Astrocyte (in vitro differentiated cells and primary cell): ENCODE measurements at regions not wholly inside any gene's neighbourhood (a gene's known extent, or its start where the extent isn't known, plus 50 kb on each side); places are given as distances from the start of the nearest gene placed in this dataset.

Experiments
- DNase-seq: peaks from one replicate; pipeline ENCODE4 v3.0.0-alpha.2; 2010; ENCODE audit warnings: low read depth
- FAIRE-seq: peaks from 2 replicates; lab custom pipeline; 2011; peaks lifted over from hg19 to GRCh38; lab: Jason Lieb, UNC
- H2AFZ ChIP-seq: 2 replicates; pipeline ENCODE4 v1.6.0; 2012; ENCODE audit warnings: low read depth, low read length, inconsistent platforms
- H3K27ac ChIP-seq: 2 replicates; pipeline ENCODE4 v1.5.1; 2011; ENCODE audit warnings: low read depth, low read length, inconsistent platforms
- H3K27me3 ChIP-seq: 2 replicates; pipeline ENCODE4 v1.6.0; 2011; ENCODE audit warnings: low read length, inconsistent platforms; ENCODE audit not compliant: insufficient read depth
- H3K36me3 ChIP-seq: 2 replicates; pipeline ENCODE4 v1.5.1; 2011; ENCODE audit warnings: low read length, inconsistent platforms; ENCODE audit not compliant: insufficient read depth
- H3K4me1 ChIP-seq: 2 replicates; pipeline ENCODE4 v1.5.1; 2011; ENCODE audit warnings: low read length, inconsistent platforms; ENCODE audit not compliant: insufficient read depth
- H3K4me2 ChIP-seq: 2 replicates; pipeline ENCODE4 v1.6.0; 2012; ENCODE audit warnings: low read length, inconsistent platforms
- H3K4me3 ChIP-seq: 2 replicates; pipeline ENCODE4 v1.5.1; 2011; ENCODE audit warnings: low read depth, mild to moderate bottlenecking, low read length, inconsistent platforms; ENCODE audit not compliant: insufficient read depth
- H3K79me2 ChIP-seq: 2 replicates; pipeline ENCODE4 v1.6.0; 2012; ENCODE audit warnings: mild to moderate bottlenecking, low read length, inconsistent platforms; ENCODE audit not compliant: insufficient read depth
- H3K9ac ChIP-seq: 2 replicates; pipeline ENCODE4 v1.6.0; 2012; ENCODE audit warnings: mild to moderate bottlenecking, low read length, inconsistent platforms
- H3K9me3 ChIP-seq: 2 replicates; pipeline ENCODE4 v1.5.1; 2012; ENCODE audit warnings: low read depth, mild to moderate bottlenecking, low read length, inconsistent platforms; ENCODE audit not compliant: insufficient read depth
- H4K20me1 ChIP-seq: 2 replicates; pipeline ENCODE4 v1.6.0; 2012; ENCODE audit warnings: low read length, inconsistent platforms; ENCODE audit not compliant: insufficient read depth
- H3K27ac Mint-ChIP-seq: one replicate; pipeline ENCODE4 v1.8.0; 2021; ENCODE audit warnings: mild to moderate bottlenecking, mixed read lengths; ENCODE audit not compliant: unreplicated experiment
- H3K27me3 Mint-ChIP-seq: one replicate; pipeline ENCODE4 v1.8.0; 2021; ENCODE audit warnings: low read depth, mixed read lengths; ENCODE audit not compliant: unreplicated experiment
- H3K36me3 Mint-ChIP-seq: one replicate; pipeline ENCODE4 v1.8.0; 2021; ENCODE audit warnings: low read depth, mixed read lengths; ENCODE audit not compliant: unreplicated experiment
- H3K4me1 Mint-ChIP-seq: one replicate; pipeline ENCODE4 v1.8.0; 2021; ENCODE audit warnings: low read depth, mixed read lengths; ENCODE audit not compliant: unreplicated experiment
- H3K4me3 Mint-ChIP-seq: one replicate; pipeline ENCODE4 v1.8.0; 2021; ENCODE audit warnings: mild to moderate bottlenecking, moderate library complexity, mixed read lengths; ENCODE audit not compliant: unreplicated experiment
- H3K9me3 Mint-ChIP-seq: one replicate; pipeline ENCODE4 v1.8.0; 2021; ENCODE audit warnings: mild to moderate bottlenecking, mixed read lengths; ENCODE audit not compliant: unreplicated experiment
- EZH2 ChIP-seq: IDR thresholded peaks from 2 replicates; pipeline ENCODE4 v1.6.1; 2012; ENCODE audit warnings: mild to moderate bottlenecking, low read length, inconsistent platforms; ENCODE audit not compliant: insufficient read depth
- TF ChIP-seq, protein P1 (sequence below): IDR thresholded peaks from 2 replicates; pipeline ENCODE4 v1.5.1; 2011; ENCODE audit warnings: low read depth, mild to moderate bottlenecking, inconsistent platforms, low read length, moderate library complexity; ENCODE audit not compliant: insufficient read depth

DNA sequence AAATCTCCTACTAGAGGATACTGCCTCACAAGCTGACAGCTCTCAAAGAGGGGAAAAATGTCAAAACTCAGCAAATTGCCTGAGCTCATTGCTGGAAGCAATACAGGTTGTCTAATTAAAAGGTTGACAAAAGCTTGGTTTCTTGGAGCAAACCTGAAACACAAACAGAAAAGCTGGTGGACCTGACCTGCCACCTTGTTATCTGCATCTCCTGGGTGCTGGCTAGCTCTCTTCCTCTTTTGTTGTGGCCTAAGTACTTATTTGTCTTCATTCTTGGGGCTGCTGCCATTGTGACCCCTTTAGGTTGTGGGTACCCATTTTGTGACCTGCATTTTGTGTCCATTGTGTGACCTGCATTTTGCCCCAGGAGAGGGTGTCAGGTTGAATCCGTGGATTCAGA is 184.5 kb downstream of the KIT start:
- Mint-ChIP-seq H3K36me3 (no peaks in the 10 kb centered on the region), H3K27me3 (no peaks in the 10 kb centered on the region)
- FAIRE-seq = no peak

DNA sequence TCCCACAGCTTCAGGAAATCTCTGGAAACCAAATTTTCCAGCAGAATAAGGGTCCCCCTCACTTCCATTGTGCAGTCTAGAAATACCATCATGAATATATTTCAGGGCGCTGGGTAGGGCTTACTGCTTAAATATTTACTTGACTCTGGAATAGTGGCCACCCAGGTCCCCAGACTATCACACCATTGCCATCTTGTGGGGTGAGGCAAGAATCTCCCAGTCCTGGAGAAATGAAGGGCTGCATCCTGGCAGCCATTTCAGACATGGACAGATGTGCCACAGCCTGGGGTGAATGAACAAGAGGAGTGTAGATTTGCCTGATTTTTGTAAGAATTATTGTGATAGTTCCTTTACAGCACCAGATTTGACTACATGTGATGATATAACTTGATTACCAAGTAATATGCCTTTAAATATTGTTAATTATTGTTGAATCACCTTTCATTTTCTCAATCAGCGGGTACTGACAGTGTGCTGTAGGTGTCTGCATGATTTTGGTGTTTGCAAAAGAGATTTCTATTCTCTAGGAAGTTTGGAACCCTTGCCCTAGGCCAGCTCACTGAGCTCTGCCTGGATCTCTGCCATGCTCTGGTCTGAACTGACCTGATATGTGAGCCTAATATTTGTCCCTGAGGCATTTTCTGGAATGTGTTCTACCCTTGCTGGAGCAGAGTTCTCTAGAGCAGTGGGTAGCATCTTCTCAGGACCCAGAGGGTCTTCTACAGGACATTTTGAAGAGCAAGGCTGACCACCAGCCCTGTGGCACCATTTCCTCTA is 183.4 kb downstream of the KIT start:
- Histone ChIP-seq H3K9ac (no peak overlapping the region), H3K4me1 (no peaks in the 10 kb centered on the region), H3K4me3 (no peak overlapping the region), H4K20me1 (no peaks in the 10 kb centered on the region), H3K36me3 (no peaks in the 10 kb centered on the region), H3K9me3 (no peaks in the 10 kb centered on the region), H3K4me2 (no peak overlapping the region), H3K27me3 (no peaks in the 10 kb centered on the region), H3K27ac (no peak overlapping the region), H3K79me2 (no peaks in the 10 kb centered on the region), H2AFZ (no peak overlapping the region)
- FAIRE-seq (no peak), DNase-seq (no peak)
- Mint-ChIP-seq H3K27ac (no peak overlapping the region), H3K36me3 (no peaks in the 10 kb centered on the region), H3K4me1 (no peaks in the 10 kb centered on the region), H3K4me3 (no peak overlapping the region), H3K27me3 (no peaks in the 10 kb centered on the region), H3K9me3 (no peaks in the 10 kb centered on the region)
- TF ChIP-seq, protein P1, sequence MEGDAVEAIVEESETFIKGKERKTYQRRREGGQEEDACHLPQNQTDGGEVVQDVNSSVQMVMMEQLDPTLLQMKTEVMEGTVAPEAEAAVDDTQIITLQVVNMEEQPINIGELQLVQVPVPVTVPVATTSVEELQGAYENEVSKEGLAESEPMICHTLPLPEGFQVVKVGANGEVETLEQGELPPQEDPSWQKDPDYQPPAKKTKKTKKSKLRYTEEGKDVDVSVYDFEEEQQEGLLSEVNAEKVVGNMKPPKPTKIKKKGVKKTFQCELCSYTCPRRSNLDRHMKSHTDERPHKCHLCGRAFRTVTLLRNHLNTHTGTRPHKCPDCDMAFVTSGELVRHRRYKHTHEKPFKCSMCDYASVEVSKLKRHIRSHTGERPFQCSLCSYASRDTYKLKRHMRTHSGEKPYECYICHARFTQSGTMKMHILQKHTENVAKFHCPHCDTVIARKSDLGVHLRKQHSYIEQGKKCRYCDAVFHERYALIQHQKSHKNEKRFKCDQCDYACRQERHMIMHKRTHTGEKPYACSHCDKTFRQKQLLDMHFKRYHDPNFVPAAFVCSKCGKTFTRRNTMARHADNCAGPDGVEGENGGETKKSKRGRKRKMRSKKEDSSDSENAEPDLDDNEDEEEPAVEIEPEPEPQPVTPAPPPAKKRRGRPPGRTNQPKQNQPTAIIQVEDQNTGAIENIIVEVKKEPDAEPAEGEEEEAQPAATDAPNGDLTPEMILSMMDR = no peak
- no peak for TF ChIP-seq EZH2

More for the DNA sequence above, 184.5 kb downstream of the KIT start:
- no peaks in the 10 kb centered on the region for H3K9me3 ChIP-seq
- no peak overlapping the region for H3K27ac ChIP-seq
- Mint-ChIP-seq H3K27ac (no peak overlapping the region), H3K4me3 (no peak overlapping the region), H3K4me1 (no peaks in the 10 kb centered on the region), H3K9me3 (no peaks in the 10 kb centered on the region)
- no peak for DNase-seq
- no peak overlapping the region for H3K4me3 ChIP-seq
- TF ChIP-seq EZH2 = no peak
- TF ChIP-seq, protein P1 = no peak
- no peaks in the 10 kb centered on the region for H3K79me2 ChIP-seq
- no peak overlapping the region for H2AFZ ChIP-seq
- H3K4me1 ChIP-seq = no peaks in the 10 kb centered on the region
- no peak overlapping the region for H3K9ac ChIP-seq
- H4K20me1 ChIP-seq = no peaks in the 10 kb centered on the region
- H3K36me3 ChIP-seq = no peaks in the 10 kb centered on the region
- no peaks in the 10 kb centered on the region for H3K27me3 ChIP-seq
- H3K4me2 ChIP-seq = no peak overlapping the region

DNA sequence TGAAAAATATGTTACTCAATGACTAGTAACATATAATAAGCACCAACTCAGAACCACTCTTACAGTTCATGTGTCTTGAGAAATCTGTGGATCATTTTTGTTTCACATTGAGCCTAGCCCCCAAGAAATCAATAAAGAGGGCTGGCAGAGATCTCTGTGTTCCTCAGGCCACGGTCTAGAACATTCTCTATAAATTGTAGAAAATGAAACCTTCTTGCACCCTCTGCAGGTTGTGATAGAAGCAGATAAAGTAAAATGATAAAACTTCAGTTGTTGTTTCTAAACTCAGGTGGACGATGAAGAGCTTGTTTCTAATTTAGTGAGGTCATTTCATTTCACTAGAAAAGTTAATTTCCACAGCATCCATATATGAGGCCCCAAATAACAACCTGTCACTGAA is 182.7 kb downstream of the KIT start:
- Histone ChIP-seq H3K9ac (no peak overlapping the region), H3K4me2 (no peak overlapping the region), H4K20me1 (no peaks in the 10 kb centered on the region), H3K27me3 (no peaks in the 10 kb centered on the region), H2AFZ (no peak overlapping the region), H3K36me3 (no peaks in the 10 kb centered on the region), H3K4me1 (no peaks in the 10 kb centered on the region), H3K27ac (no peak overlapping the region), H3K4me3 (no peak overlapping the region), H3K79me2 (no peaks in the 10 kb centered on the region), H3K9me3 (no peaks in the 10 kb centered on the region)
- Mint-ChIP-seq H3K9me3 (no peaks in the 10 kb centered on the region), H3K27ac (no peak overlapping the region), H3K4me3 (no peak overlapping the region), H3K36me3 (no peaks in the 10 kb centered on the region), H3K27me3 (no peaks in the 10 kb centered on the region), H3K4me1 (no peaks in the 10 kb centered on the region)
- no peak for TF ChIP-seq EZH2
- TF ChIP-seq, protein P1 = no peak
- FAIRE-seq (no peak), DNase-seq (no peak)
